B cell (primary cell): ENCODE measurements at regions not wholly inside any gene's neighbourhood (a gene's known extent, or its start where the extent isn't known, plus 50 kb on each side); places are given as distances from the start of the nearest gene placed in this dataset.

Experiments
- ATAC-seq: fragments of 200-7000 bp; cut with Tn5 transposase; one replicate; pipeline ENCODE4 v1.10.0; 2021; ENCODE audit warnings: low read depth, mild to moderate bottlenecking, moderate number of reproducible peaks, moderate library complexity
- CTCF ChIA-PET: fragments of 350-600 bp; sonication (Branson Sonifier 250); formaldehyde crosslinking; loops from one replicate; lab custom pipeline; 2021; ENCODE audit warnings: antibody characterized with exemption, inconsistent platforms; lab: Charles Lee
- POLR2A ChIA-PET: fragments of 350-600 bp; sonication (Branson Sonifier 250); formaldehyde crosslinking; loops from one replicate; lab custom pipeline; 2021; ENCODE audit warnings: antibody characterized with exemption; lab: Charles Lee
- DNase-seq: peaks from one replicate; pipeline ENCODE4 v3.0.0; 2013
- H2AFZ ChIP-seq: 2 replicates; pipeline ENCODE4 v1.6.1; 2012; ENCODE audit warnings: mild to moderate bottlenecking, low read depth, low read length; ENCODE audit not compliant: insufficient read depth, poor library complexity, severe bottlenecking
- H3K27ac ChIP-seq, 2 donors: 1 replicate in 1 of 2; 2 replicates in 1 of 2; pipeline ENCODE4 v1.5.1; 2012 to 2013; ENCODE audit warnings: low read length in 2 of 2, mild to moderate bottlenecking in 2 of 2, moderate library complexity in 1 of 2
- H3K27me3 ChIP-seq, 4 experiments: fragments of 200-600 bp in 1 of 4; sonication (generic) in 1 of 4; replicated peaks in 1 of 4; 1 replicate in 2 of 4; 2 replicates in 2 of 4; pipeline versions ENCODE4 v1.6.1 to v1.7.0; 2013 to 2016; ENCODE audit warnings: low read length in 3 of 4, mild to moderate bottlenecking in 2 of 4, mixed read lengths in 1 of 4, moderate library complexity in 1 of 4; ENCODE audit not compliant: insufficient read depth in 4 of 4, control insufficient read depth in 3 of 4; ENCODE audit errors: control extremely low read depth in 1 of 4
- H3K36me3 ChIP-seq, 2 experiments: replicated peaks in 1 of 2; 1 replicate in 1 of 2; 2 replicates in 1 of 2; pipeline versions ENCODE4 v1.6.1 to v1.7.1; 2013; ENCODE audit warnings: low read length in 1 of 2; ENCODE audit not compliant: insufficient read depth in 2 of 2, control insufficient read depth in 1 of 2; ENCODE audit errors: control extremely low read depth in 1 of 2, extremely low read depth in 1 of 2
- H3K4me1 ChIP-seq, 2 donors: fragments of 200-600 bp in 1 of 2; sonication (generic) in 1 of 2; 1 replicate in 1 of 2; 2 replicates in 1 of 2; pipeline versions ENCODE4 v1.5.1 to v1.6.1; 2013 to 2017; ENCODE audit warnings: low read length in 2 of 2; ENCODE audit not compliant: control insufficient read depth in 2 of 2, insufficient read depth in 2 of 2
- H3K4me2 ChIP-seq: replicated peaks from 2 replicates; pipeline ENCODE3; 2012; ENCODE audit warnings: mild to moderate bottlenecking, low read depth, low read length; ENCODE audit not compliant: poor library complexity, severe bottlenecking
- H3K4me3 ChIP-seq, 5 experiments: fragments of 200-600 bp in 1 of 5; sonication (generic) in 1 of 5; 1 replicate in 3 of 5; 2 replicates in 2 of 5; pipeline versions ENCODE4 v1.5.1 to v1.7.0; 2011 to 2016; ENCODE audit warnings: low read length in 4 of 5, mild to moderate bottlenecking in 4 of 5, low read depth in 2 of 5, control low read depth in 1 of 5, moderate library complexity in 1 of 5; ENCODE audit not compliant: insufficient read depth in 1 of 5; ENCODE audit errors: control extremely low read depth in 1 of 5, extremely low read depth in 1 of 5
- H3K79me2 ChIP-seq: fragments of 200-600 bp; sonication (generic); one replicate; pipeline ENCODE4 v1.6.0; 2016; ENCODE audit warnings: low read length; ENCODE audit not compliant: control insufficient read depth, insufficient read depth
- H3K9ac ChIP-seq: fragments of 200-600 bp; sonication (generic); 2 replicates; pipeline ENCODE4 v1.6.1; 2017; ENCODE audit warnings: mild to moderate bottlenecking, low read length, moderate library complexity
- H3K9me3 ChIP-seq, 3 donors: one replicate each; pipeline versions ENCODE4 v1.6.1 to v1.7.1; 2013; ENCODE audit warnings: low read length in 2 of 3; ENCODE audit not compliant: control insufficient read depth in 2 of 3, insufficient read depth in 1 of 3; ENCODE audit errors: control extremely low read depth in 1 of 3
- H4K20me1 ChIP-seq: 2 replicates; pipeline ENCODE4 v1.6.0; 2012; ENCODE audit warnings: mild to moderate bottlenecking, low read length; ENCODE audit not compliant: insufficient read depth, control insufficient read depth, poor library complexity, severe bottlenecking
- H3K27ac Mint-ChIP-seq: one replicate; pipeline ENCODE4 v1.8.0; 2021; ENCODE audit warnings: mixed read lengths
- H3K27me3 Mint-ChIP-seq: one replicate; pipeline ENCODE4 v1.8.0; 2021; ENCODE audit warnings: mixed read lengths
- H3K4me1 Mint-ChIP-seq: one replicate; pipeline ENCODE4 v1.8.0; 2021; ENCODE audit warnings: mixed read lengths
- H3K4me3 Mint-ChIP-seq: one replicate; pipeline ENCODE4 v1.8.0; 2021; ENCODE audit warnings: mixed read lengths
- H3K9me3 Mint-ChIP-seq: one replicate; pipeline ENCODE4 v1.8.0; 2022; ENCODE audit warnings: mixed read lengths; ENCODE audit not compliant: insufficient read depth
- CTCF ChIP-seq: fragments of 200-600 bp; IDR thresholded peaks from one replicate; pipeline ENCODE4 v1.8.0; 2022; ENCODE audit warnings: antibody characterized with exemption, mild to moderate bottlenecking
- EZH2 ChIP-seq: IDR thresholded peaks from 2 replicates; pipeline ENCODE4 v1.6.1; 2012; ENCODE audit warnings: borderline replicate concordance, low read depth, mild to moderate bottlenecking, moderate library complexity, low read length; ENCODE audit not compliant: insufficient read depth, poor library complexity, severe bottlenecking
- WGBS: methylation state at CpG from one replicate; pipeline ENCODE4 v1.1.5; 2013; ENCODE audit warnings: missing lambda C conversion rate; ENCODE audit not compliant: insufficient coverage; 5-methylcytosine and 5-hydroxymethylcytosine counted together
- intact Hi-C: fragments of 100-400 bp; cut with micrococcal nuclease; formaldehyde crosslinking; loops from one replicate; pipeline ENCODE4 v1.10.0; 2022

- no peak overlapping the region for H3K27ac ChIP-seq
- DNase-seq, result no peak
- ATAC-seq, result no peak
- ChIA-PET POLR2A (no interaction called here), CTCF (no interaction called here)
- no peak overlapping the region for H3K27ac Mint-ChIP-seq
- no peaks in the 10 kb centered on the region for H3K36me3 ChIP-seq
- TF ChIP-seq CTCF, result no peak
- no peak for TF ChIP-seq EZH2
- intact Hi-C loops, result no loop called here
- no peak overlapping the region for H3K4me2 ChIP-seq
- no peaks in the 10 kb centered on the region for H3K27me3 ChIP-seq
- H3K27me3 Mint-ChIP-seq, result no peaks in the 10 kb centered on the region
- H3K9me3 Mint-ChIP-seq, result no peaks in the 10 kb centered on the region
- no CpG with 5 or more reads among the region's 2 CpGs for WGBS
- no peaks in the 10 kb centered on the region for H3K79me2 ChIP-seq
- no peaks in the 10 kb centered on the region for H3K9me3 ChIP-seq
- H3K4me3 Mint-ChIP-seq, result no peak overlapping the region
- H3K4me1 Mint-ChIP-seq, result no peaks in the 10 kb centered on the region
- no peak overlapping the region for H3K4me3 ChIP-seq
- H3K9ac ChIP-seq, result no peak overlapping the region
- H3K4me1 ChIP-seq, result no peaks in the 10 kb centered on the region
- no peak overlapping the region for H2AFZ ChIP-seq
- H4K20me1 ChIP-seq, result no peaks in the 10 kb centered on the region
These were observed 125.8 kb downstream of the CRPPA start for GRCh38 chr7:16295558-16295957.

DNA sequence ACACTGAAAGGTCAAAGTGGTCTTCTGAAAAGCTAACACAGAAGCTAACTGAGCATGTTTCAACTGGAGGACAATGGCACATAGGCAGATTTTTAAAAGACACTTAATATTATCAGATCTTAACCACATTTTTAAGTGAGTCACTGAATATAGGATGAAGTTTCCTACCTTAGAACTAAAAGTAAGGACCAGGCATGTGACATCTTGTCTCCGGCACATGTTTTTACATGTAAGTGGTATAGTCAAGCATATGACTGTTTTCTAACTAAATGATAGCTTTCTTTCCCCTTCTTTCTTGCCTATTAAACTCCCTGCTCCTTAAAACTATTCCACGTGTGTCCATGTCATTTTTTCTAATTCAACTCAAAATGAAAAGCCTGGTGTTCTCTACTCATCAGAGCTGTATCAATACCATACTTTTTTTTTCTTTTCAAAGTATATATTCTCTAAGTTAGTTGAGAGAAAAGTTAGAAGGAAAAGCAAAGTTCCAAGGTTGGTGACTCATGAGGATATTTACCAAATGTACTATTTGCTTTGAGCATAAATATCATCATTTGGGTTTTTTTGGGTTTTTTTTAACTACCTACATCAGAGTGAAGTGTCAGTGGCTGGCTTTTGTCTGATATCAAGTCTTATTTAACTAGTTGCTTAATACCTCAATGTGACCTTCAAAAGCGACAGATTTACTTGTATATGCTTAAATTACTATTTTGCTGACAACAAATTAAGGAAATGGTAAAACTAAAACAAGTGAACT lies 127.5 kb downstream of the CRPPA start:
- CTCF ChIA-PET, result no interaction called here
- no peaks in the 10 kb centered on the region for H3K27me3 ChIP-seq
- TF ChIP-seq CTCF (no peak), EZH2 (no peak)
- H3K9ac ChIP-seq, result no peak overlapping the region
- Mint-ChIP-seq H3K27ac (no peak overlapping the region), H3K4me3 (no peak overlapping the region), H3K4me1 (no peaks in the 10 kb centered on the region), H3K27me3 (no peaks in the 10 kb centered on the region), H3K9me3 (no peaks in the 10 kb centered on the region)
- intact Hi-C loops, result no loop called here
- ATAC-seq, result no peak
- DNase-seq, result no peak
- H2AFZ ChIP-seq, result no peak overlapping the region
- POLR2A ChIA-PET, result no interaction called here
- no peaks in the 10 kb centered on the region for H3K9me3 ChIP-seq
- no peaks in the 10 kb centered on the region for H3K4me1 ChIP-seq
- H4K20me1 ChIP-seq, result no peaks in the 10 kb centered on the region
- H3K36me3 ChIP-seq, result no peaks in the 10 kb centered on the region
- H3K4me3 ChIP-seq, result no peak overlapping the region
- no peak overlapping the region for H3K4me2 ChIP-seq
- H3K79me2 ChIP-seq, result no peaks in the 10 kb centered on the region
- H3K27ac ChIP-seq, result no peak overlapping the region
- WGBS, result no CpG with 5 or more reads among the region's 3 CpGs
